ENCODE measurements at regions not wholly inside any gene's neighbourhood (a gene's known extent, or its start where the extent isn't known, plus 50 kb on each side); places are given as distances from the start of the nearest gene placed in this dataset.
"Not testable (repeated sequence)": the region's sequence is repeated elsewhere in the genome, so short reads cannot be mapped to it uniquely, and the experiment has no call there.

- not testable (repeated sequence) for TF ChIP-seq CTCF (IDR thresholded peaks at IDR 0.05 in 4 of 5, conservative IDR thresholded peaks at IDR 0.05 in 1 of 5); POLR2A (IDR thresholded peaks at IDR 0.05)
Observed at GRCh38 chr10:26367035-26367434, 71.1 kb upstream of the APBB1IP start.

Data from gastrocnemius medialis (tissue), 4 donors.